ENCODE measurements at regions not wholly inside any gene's neighbourhood (a gene's known extent, or its start where the extent isn't known, plus 50 kb on each side); places are given as distances from the start of the nearest gene placed in this dataset.

- no peak for ATAC-seq
- Histone ChIP-seq H3K36me3 (ENCODE audit: control insufficient read depth in 1 of 2, insufficient read depth in 2 of 2, low read length in 2 of 2) (no peaks in the 10 kb centered on the region), H3K9me2 (ENCODE audit: insufficient read depth) (no peaks in the 10 kb centered on the region), H3K4me1 (ENCODE audit: control insufficient read depth in 1 of 2, insufficient read depth in 2 of 2, low read length in 2 of 2) (peaks cover 0 to 8% of the 10 kb centered on the region in 2 experiments; a peak in 2 of 4 replicates), H3K27me3 (ENCODE audit: insufficient read depth, low read length) (no peaks in the 10 kb centered on the region), H3K9ac (ENCODE audit: low read length) (no peak overlapping the region), H3K4me3 (replicated peaks in 1 of 2; ENCODE audit: low read depth in 1 of 2, low read length in 2 of 2) (no peak overlapping the region), H3K4me2 (ENCODE audit: low read length) (no peak overlapping the region), H3K9me3 (ENCODE audit: control insufficient read depth in 1 of 2, insufficient read depth in 1 of 2, low read depth in 1 of 2, low read length in 2 of 2) (no peaks in the 10 kb centered on the region), H3K79me2 (ENCODE audit: insufficient read depth, low read length) (no peaks in the 10 kb centered on the region), H3K27ac (ENCODE audit: low read depth, low read length) (no peak overlapping the region), H2AFZ (ENCODE audit: low read depth, low read length, poor library complexity, severe bottlenecking) (no peak overlapping the region), H4K20me1 (ENCODE audit: insufficient read depth) (no peaks in the 10 kb centered on the region)
- CTCF ChIA-PET = no interaction called here
- RAD21 ChIA-PET (ENCODE audit: low non-redundant PET in 1 of 2, low total read pairs in 2 of 2, uncharacterized antibody in 2 of 2, unreplicated experiment in 2 of 2) = no interaction called here
- intact Hi-C loops (cut with micrococcal nuclease) = no loop called here
- TF ChIP-seq SRF (IDR thresholded peaks at IDR 0.05; ENCODE audit: low read depth) (no peak), SP1 (IDR thresholded peaks at IDR 0.05; ENCODE audit: low read depth) (no peak), POLR2AphosphoS5 (IDR thresholded peaks at IDR 0.05; ENCODE audit: low read depth, low read length) (no peak), CTCF (IDR thresholded peaks at IDR 0.05 in 2 of 3, conservative IDR thresholded peaks at IDR 0.05 in 1 of 3; ENCODE audit: borderline replicate concordance in 1 of 3, insufficient read depth in 1 of 3, low read depth in 2 of 3, low read length in 2 of 3) (no peak), EGR1 (IDR thresholded peaks at IDR 0.05; ENCODE audit: low read depth) (no peak), ZNF274 (IDR thresholded peaks at IDR 0.05; ENCODE audit: low read depth, low read length) (no peak), MAX (IDR thresholded peaks at IDR 0.05) (no peak), SIN3A (IDR thresholded peaks at IDR 0.05; ENCODE audit: low read depth) (no peak)
- DNase-seq (ENCODE audit: low read depth, low spot score) = no peak
- no TSS peak for BruUV-seq (replicated peaks)
- POLR2A ChIA-PET = interaction anchor here (1.0 kb wide), 1 partner anchor 39 kb away, joined by 3 read pairs; no protein-coding TSS in a partner anchor
Measured at GRCh38 chr1:172949096-172949495, 101.6 kb downstream of the TNFSF18 start.

- Histone ChIP-seq H3K4me1 (ENCODE audit: control insufficient read depth in 1 of 2, insufficient read depth in 2 of 2, low read length in 2 of 2) (peaks cover 0 to 8% of the 10 kb centered on the region in 2 experiments; a peak in 2 of 4 replicates), H3K36me3 (ENCODE audit: control insufficient read depth in 1 of 2, insufficient read depth in 2 of 2, low read length in 2 of 2) (no peaks in the 10 kb centered on the region), H3K9ac (ENCODE audit: low read length) (no peak overlapping the region), H2AFZ (ENCODE audit: low read depth, low read length, poor library complexity, severe bottlenecking) (no peak overlapping the region), H3K4me3 (replicated peaks in 1 of 2; ENCODE audit: low read depth in 1 of 2, low read length in 2 of 2) (no peak overlapping the region), H3K27me3 (ENCODE audit: insufficient read depth, low read length) (no peaks in the 10 kb centered on the region), H3K9me2 (ENCODE audit: insufficient read depth) (no peaks in the 10 kb centered on the region), H4K20me1 (ENCODE audit: insufficient read depth) (no peaks in the 10 kb centered on the region), H3K79me2 (ENCODE audit: insufficient read depth, low read length) (no peaks in the 10 kb centered on the region), H3K27ac (ENCODE audit: low read depth, low read length) (no peak overlapping the region), H3K4me2 (ENCODE audit: low read length) (no peak overlapping the region), H3K9me3 (ENCODE audit: control insufficient read depth in 1 of 2, insufficient read depth in 1 of 2, low read depth in 1 of 2, low read length in 2 of 2) (no peaks in the 10 kb centered on the region)
- intact Hi-C loops (cut with micrococcal nuclease) = no loop called here
- BruUV-seq (replicated peaks) = no TSS peak
- ATAC-seq = no peak
- DNase-seq (ENCODE audit: low read depth, low spot score) = no peak
- RAD21 ChIA-PET (ENCODE audit: low non-redundant PET in 1 of 2, low total read pairs in 2 of 2, uncharacterized antibody in 2 of 2, unreplicated experiment in 2 of 2) = no interaction called here
- no peak for TF ChIP-seq ZNF274 (IDR thresholded peaks at IDR 0.05; ENCODE audit: low read depth, low read length)
- TF ChIP-seq CBX3 (IDR thresholded peaks at IDR 0.05; ENCODE audit: low read depth) = no peak
- TF ChIP-seq CEBPB (IDR thresholded peaks at IDR 0.05; ENCODE audit: low read depth) = no peak
- no peak for TF ChIP-seq ATF3 (IDR thresholded peaks at IDR 0.05)
- TF ChIP-seq POLR2AphosphoS5 (IDR thresholded peaks at IDR 0.05; ENCODE audit: low read depth, low read length) = no peak
- TF ChIP-seq TCF7L2 (IDR thresholded peaks at IDR 0.05; ENCODE audit: borderline replicate concordance, extremely low read depth, insufficient read depth, insufficient read length) = no peak
- no peak for TF ChIP-seq EZH2phosphoT487 (IDR thresholded peaks at IDR 0.05; ENCODE audit: borderline replicate concordance)
- no peak for TF ChIP-seq ZFX (IDR thresholded peaks at IDR 0.05)
- no peak for TF ChIP-seq JUND (IDR thresholded peaks at IDR 0.05)
- TF ChIP-seq ELF1 (IDR thresholded peaks at IDR 0.05; ENCODE audit: borderline replicate concordance, low read depth) = no peak
- CTCF ChIA-PET = no interaction called here
- POLR2A ChIA-PET = no interaction called here
Measured at GRCh38 chr1:172950528-172950927, 100.2 kb downstream of the TNFSF18 start.
